ENCODE measurements at regions not wholly inside any gene's neighbourhood (a gene's known extent, or its start where the extent isn't known, plus 50 kb on each side); places are given as distances from the start of the nearest gene placed in this dataset.

DNA sequence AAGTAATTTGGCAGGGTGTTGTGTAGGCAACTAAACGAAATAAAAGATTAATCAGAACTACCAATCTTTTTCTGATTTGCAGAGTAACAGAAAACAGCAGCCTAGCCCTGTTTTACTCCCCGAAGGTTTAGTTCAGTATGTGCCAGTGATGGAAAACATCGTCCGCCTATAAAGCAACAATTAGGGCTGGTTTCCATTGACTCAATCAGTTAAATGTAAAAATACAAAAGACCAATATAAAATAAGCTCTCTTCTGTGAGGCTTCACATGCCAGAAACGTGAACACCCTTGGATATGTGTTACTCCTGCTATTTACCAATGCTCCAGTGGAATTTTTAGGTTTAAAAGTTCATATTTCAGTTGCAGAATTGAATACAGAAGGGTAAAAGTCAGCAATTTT is 210.5 kb upstream of the RSPO3 start:
- Mint-ChIP-seq H3K9me3 (peaks cover 15% of the 10 kb centered on the region), H3K27me3 (ENCODE audit: low read depth) (no peaks in the 10 kb centered on the region), H3K4me3 (no peak overlapping the region), H3K4me1 (peaks cover 7% of the 10 kb centered on the region), H3K36me3 (peaks cover 3% of the 10 kb centered on the region), H3K27ac (no peak overlapping the region)
- TF ChIP-seq, protein P1, sequence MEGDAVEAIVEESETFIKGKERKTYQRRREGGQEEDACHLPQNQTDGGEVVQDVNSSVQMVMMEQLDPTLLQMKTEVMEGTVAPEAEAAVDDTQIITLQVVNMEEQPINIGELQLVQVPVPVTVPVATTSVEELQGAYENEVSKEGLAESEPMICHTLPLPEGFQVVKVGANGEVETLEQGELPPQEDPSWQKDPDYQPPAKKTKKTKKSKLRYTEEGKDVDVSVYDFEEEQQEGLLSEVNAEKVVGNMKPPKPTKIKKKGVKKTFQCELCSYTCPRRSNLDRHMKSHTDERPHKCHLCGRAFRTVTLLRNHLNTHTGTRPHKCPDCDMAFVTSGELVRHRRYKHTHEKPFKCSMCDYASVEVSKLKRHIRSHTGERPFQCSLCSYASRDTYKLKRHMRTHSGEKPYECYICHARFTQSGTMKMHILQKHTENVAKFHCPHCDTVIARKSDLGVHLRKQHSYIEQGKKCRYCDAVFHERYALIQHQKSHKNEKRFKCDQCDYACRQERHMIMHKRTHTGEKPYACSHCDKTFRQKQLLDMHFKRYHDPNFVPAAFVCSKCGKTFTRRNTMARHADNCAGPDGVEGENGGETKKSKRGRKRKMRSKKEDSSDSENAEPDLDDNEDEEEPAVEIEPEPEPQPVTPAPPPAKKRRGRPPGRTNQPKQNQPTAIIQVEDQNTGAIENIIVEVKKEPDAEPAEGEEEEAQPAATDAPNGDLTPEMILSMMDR (IDR thresholded peaks at IDR 0.05; ENCODE audit: unreplicated experiment) = no peak
- no peak for DNase-seq (ENCODE audit: low spot score in 2 of 2, unreplicated experiment in 2 of 2)

DNA sequence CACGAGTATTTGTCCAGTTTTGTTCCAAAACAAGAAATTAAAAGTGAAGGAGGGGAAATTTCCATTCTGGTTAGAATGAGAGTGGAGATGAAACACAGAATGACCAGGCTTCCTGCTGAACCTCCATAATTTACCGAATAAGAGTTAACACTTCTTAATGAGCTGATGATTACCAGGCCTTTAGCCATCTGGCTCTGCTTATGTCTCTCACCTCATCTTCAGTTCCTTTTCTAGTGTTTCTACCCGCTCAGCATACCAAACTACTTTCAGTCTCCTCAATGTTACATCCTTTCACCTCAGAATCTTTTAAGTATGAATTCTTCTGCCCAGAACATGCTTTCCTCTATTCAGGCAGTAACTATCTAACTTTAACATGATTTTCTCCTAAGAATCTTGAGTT is 209.0 kb upstream of the RSPO3 start:
- Mint-ChIP-seq H3K27me3 (ENCODE audit: low read depth) (no peaks in the 10 kb centered on the region), H3K27ac (no peak overlapping the region), H3K36me3 (peaks cover 3% of the 10 kb centered on the region), H3K9me3 (peaks cover 15% of the 10 kb centered on the region), H3K4me1 (peaks cover 14% of the 10 kb centered on the region), H3K4me3 (no peak overlapping the region)
- TF ChIP-seq, protein P1 (IDR thresholded peaks at IDR 0.05; ENCODE audit: unreplicated experiment) = no peak
- DNase-seq (ENCODE audit: low spot score in 2 of 2, unreplicated experiment in 2 of 2) = no peak

DNA sequence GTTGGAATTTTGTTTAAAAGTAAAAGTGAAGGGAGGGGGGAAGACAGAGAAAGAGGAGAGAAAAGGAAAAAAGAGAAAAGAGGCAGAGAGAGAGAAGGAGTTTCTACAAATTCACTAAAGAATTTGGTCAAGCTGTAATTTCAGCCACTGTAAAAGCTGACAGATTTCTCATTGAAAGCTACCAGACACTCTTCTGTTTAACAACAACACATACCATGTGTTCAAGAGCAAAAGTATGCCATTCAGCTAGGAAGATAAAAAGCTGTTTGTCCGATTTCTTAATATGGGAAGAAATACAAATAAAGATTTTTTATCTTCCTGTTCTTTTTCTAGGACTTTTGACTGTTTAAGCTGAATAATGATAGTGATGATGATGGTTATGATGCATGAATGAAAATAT is 204.8 kb upstream of the RSPO3 start:
- Mint-ChIP-seq H3K27ac (peak overlapping the region; percentile 70), H3K36me3 (peaks cover 3% of the 10 kb centered on the region), H3K9me3 (peaks cover 15% of the 10 kb centered on the region), H3K27me3 (ENCODE audit: low read depth) (no peaks in the 10 kb centered on the region), H3K4me1 (peaks cover 9% of the 10 kb centered on the region), H3K4me3 (no peak overlapping the region)
- DNase-seq (ENCODE audit: low spot score in 2 of 2, unreplicated experiment in 2 of 2) = no peak
- TF ChIP-seq, protein P1 (IDR thresholded peaks at IDR 0.05; ENCODE audit: unreplicated experiment) = no peak

DNA sequence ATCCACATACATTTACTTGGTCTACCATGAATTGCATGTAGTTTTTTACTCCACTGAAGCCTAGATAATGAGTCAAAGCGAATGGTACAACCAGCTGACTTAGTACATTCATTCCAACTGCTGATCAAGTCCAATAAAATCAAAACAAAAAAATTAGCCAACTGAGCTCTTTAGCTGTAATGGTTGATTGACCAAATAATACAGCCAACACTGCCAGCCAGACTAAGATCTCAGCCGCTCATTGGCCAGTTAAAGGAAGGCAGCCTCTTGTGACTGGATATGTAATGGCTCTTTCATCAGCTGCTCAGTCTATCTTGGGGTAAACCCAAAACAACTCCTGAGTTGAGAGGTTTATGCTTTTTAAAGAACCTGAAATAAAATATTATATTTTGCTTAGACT is 204.3 kb upstream of the RSPO3 start:
- TF ChIP-seq, protein P1 (IDR thresholded peaks at IDR 0.05; ENCODE audit: unreplicated experiment) = no peak
- Mint-ChIP-seq H3K36me3 (peaks cover 3% of the 10 kb centered on the region), H3K27me3 (ENCODE audit: low read depth) (no peaks in the 10 kb centered on the region), H3K9me3 (peaks cover 15% of the 10 kb centered on the region), H3K27ac (no peak overlapping the region), H3K4me3 (no peak overlapping the region), H3K4me1 (peaks cover 9% of the 10 kb centered on the region)
- DNase-seq (ENCODE audit: low spot score in 2 of 2, unreplicated experiment in 2 of 2) = no peak

DNA sequence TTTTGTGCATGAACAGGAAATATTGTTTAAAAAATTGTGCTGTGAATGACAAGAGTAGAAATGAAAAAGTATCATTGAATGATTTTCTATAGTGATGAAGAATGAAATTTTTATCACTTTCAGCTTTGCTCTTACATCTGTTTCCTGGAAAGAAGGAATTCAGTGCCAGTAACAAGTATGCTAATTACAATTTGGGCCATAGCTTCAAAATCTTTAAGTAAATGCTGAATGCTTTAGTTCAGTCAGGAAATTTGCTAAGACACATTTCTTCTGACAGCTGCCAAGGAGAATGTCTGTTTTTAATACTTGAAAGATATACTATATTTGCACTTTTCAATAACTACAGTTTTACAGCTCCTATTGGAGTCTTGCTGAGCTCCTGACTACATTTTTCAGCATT is 203.7 kb upstream of the RSPO3 start:
- H3K4me1 Mint-ChIP-seq = peaks cover 9% of the 10 kb centered on the region
- peaks cover 14% of the 10 kb centered on the region for H3K9me3 Mint-ChIP-seq
- no peak for DNase-seq (ENCODE audit: low spot score in 2 of 2, unreplicated experiment in 2 of 2)
- no peaks in the 10 kb centered on the region for H3K27me3 Mint-ChIP-seq (ENCODE audit: low read depth)
- H3K4me3 Mint-ChIP-seq = no peak overlapping the region
- H3K27ac Mint-ChIP-seq = no peak overlapping the region
- peaks cover 3% of the 10 kb centered on the region for H3K36me3 Mint-ChIP-seq
- TF ChIP-seq, protein P1 (IDR thresholded peaks at IDR 0.05; ENCODE audit: unreplicated experiment) = no peak

DNA sequence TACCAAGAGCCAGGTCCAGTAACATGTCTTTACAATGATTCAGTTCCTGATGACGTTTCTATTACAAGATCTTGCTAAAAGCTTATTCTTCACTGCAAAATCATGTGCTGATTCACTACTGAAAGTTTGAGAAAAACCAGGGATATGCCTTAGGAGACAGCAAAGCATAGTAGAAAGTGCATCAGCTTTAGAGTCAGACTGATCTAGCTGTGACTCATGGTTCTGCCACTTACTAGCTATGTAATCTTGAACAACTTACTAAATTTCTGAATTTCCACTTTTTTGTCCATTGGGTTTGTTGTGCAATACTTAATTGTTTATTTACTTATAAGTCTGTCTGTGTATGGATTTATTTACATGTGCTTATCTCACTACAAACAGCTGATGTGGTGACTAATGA is 198.5 kb upstream of the RSPO3 start:
- H3K4me3 Mint-ChIP-seq = no peak overlapping the region
- H3K36me3 Mint-ChIP-seq = no peaks in the 10 kb centered on the region
- no peak overlapping the region for H3K27ac Mint-ChIP-seq

More for the DNA sequence above, 198.5 kb upstream of the RSPO3 start:
- no peak for DNase-seq (ENCODE audit: low spot score in 2 of 2, unreplicated experiment in 2 of 2)
- no peaks in the 10 kb centered on the region for H3K27me3 Mint-ChIP-seq (ENCODE audit: low read depth)
- no peaks in the 10 kb centered on the region for H3K4me1 Mint-ChIP-seq
- no peaks in the 10 kb centered on the region for H3K9me3 Mint-ChIP-seq
- TF ChIP-seq, protein P1 (IDR thresholded peaks at IDR 0.05; ENCODE audit: unreplicated experiment) = no peak

Measured in mesothelial cell of epicardium (in vitro differentiated cells).